ENCODE measurements at regions not wholly inside any gene's neighbourhood (a gene's known extent, or its start where the extent isn't known, plus 50 kb on each side); places are given as distances from the start of the nearest gene placed in this dataset.

GRCh38 chr4:19645589-19645988 is 606.1 kb upstream of the SLIT2 start:
- DNase-seq, result no peak
- Mint-ChIP-seq H3K9me3 (peaks cover 7% of the 10 kb centered on the region), H3K4me1 (no peaks in the 10 kb centered on the region), H3K4me3 (no peak overlapping the region), H3K36me3 (ENCODE audit: low read depth) (no peaks in the 10 kb centered on the region), H3K27me3 (ENCODE audit: low read depth, poor library complexity) (no peaks in the 10 kb centered on the region), H3K27ac (no peak overlapping the region)
- no peak for TF ChIP-seq CTCF (IDR thresholded peaks at IDR 0.05)

GRCh38 chr4:19636451-19636850 is 615.3 kb upstream of the SLIT2 start:
- Mint-ChIP-seq H3K27ac (no peak overlapping the region), H3K4me3 (no peak overlapping the region), H3K27me3 (ENCODE audit: low read depth, poor library complexity) (no peaks in the 10 kb centered on the region), H3K4me1 (no peaks in the 10 kb centered on the region), H3K36me3 (ENCODE audit: low read depth) (no peaks in the 10 kb centered on the region), H3K9me3 (peaks cover 18% of the 10 kb centered on the region)
- no peak for DNase-seq
- no peak for TF ChIP-seq CTCF (IDR thresholded peaks at IDR 0.05)

- H3K4me3 Mint-ChIP-seq, result no peak overlapping the region
- H3K4me1 Mint-ChIP-seq, result no peaks in the 10 kb centered on the region
- no peak overlapping the region for H3K27ac Mint-ChIP-seq
- no peaks in the 10 kb centered on the region for H3K36me3 Mint-ChIP-seq (ENCODE audit: low read depth)
- H3K9me3 Mint-ChIP-seq, result peaks cover 14% of the 10 kb centered on the region
- no peak for TF ChIP-seq CTCF (IDR thresholded peaks at IDR 0.05)
- DNase-seq, result no peak
- H3K27me3 Mint-ChIP-seq (ENCODE audit: low read depth, poor library complexity), result no peaks in the 10 kb centered on the region
Measured at GRCh38 chr4:19631814-19632213, 619.9 kb upstream of the SLIT2 start.

GRCh38 chr4:19623866-19624265 is 627.8 kb upstream of the SLIT2 start:
- DNase-seq, result no peak
- Mint-ChIP-seq H3K27ac (no peak overlapping the region), H3K27me3 (ENCODE audit: low read depth, poor library complexity) (no peaks in the 10 kb centered on the region), H3K4me1 (no peaks in the 10 kb centered on the region), H3K4me3 (no peak overlapping the region), H3K9me3 (peaks cover 5% of the 10 kb centered on the region), H3K36me3 (ENCODE audit: low read depth) (no peaks in the 10 kb centered on the region)
- TF ChIP-seq CTCF (IDR thresholded peaks at IDR 0.05), result no peak

GRCh38 chr4:19615086-19615689 is 636.5 kb upstream of the SLIT2 start:
- H3K27me3 Mint-ChIP-seq (ENCODE audit: low read depth, poor library complexity), result no peaks in the 10 kb centered on the region

More at GRCh38 chr4:19615086-19615689, 636.5 kb upstream of the SLIT2 start:
- Mint-ChIP-seq H3K4me1 (no peaks in the 10 kb centered on the region), H3K9me3 (peaks cover 15% of the 10 kb centered on the region), H3K4me3 (no peak overlapping the region), H3K27ac (no peak overlapping the region), H3K36me3 (ENCODE audit: low read depth) (no peaks in the 10 kb centered on the region)
- TF ChIP-seq CTCF (IDR thresholded peaks at IDR 0.05), result no peak
- no peak for DNase-seq
